22Rv1 (cell line): ENCODE measurements at regions not wholly inside any gene's neighbourhood (a gene's known extent, or its start where the extent isn't known, plus 50 kb on each side); places are given as distances from the start of the nearest gene placed in this dataset.

Experiments
- H3K27ac ChIP-seq: fragments of 450-650 bp; 2 replicates; pipeline ENCODE4 v1.5.1; 2017
- ZFX ChIP-seq: fragments of 450-650 bp; IDR thresholded peaks from 2 replicates; pipeline ENCODE4 v1.6.1; 2017; ENCODE audit warnings: antibody characterized with exemption, borderline replicate concordance
- TF ChIP-seq, protein P1 (sequence below): fragments of 450-650 bp; IDR thresholded peaks from 2 replicates; pipeline ENCODE4 v1.5.1; 2017; ENCODE audit warnings: mild to moderate bottlenecking

DNA sequence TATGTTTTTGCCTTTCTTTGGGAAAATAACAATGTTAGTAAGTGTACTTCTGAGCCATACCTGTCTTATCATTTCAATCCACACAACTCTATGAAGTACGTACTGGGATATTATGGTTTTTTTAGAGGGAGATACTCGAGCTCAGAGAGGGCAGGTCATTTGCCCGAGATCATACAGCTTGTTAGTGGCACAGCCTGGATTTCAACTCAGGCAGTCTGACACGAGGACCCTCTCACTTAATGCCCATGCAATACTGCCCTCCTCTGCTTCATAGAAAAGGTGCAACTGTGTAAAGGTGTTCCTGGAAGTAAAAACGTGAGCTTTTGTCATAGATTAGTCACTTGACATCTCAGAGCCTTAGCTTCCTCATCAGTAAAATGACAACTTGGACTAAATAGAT, 128.0 kb downstream of the NDUFA12 start:
- TF ChIP-seq, protein P1, sequence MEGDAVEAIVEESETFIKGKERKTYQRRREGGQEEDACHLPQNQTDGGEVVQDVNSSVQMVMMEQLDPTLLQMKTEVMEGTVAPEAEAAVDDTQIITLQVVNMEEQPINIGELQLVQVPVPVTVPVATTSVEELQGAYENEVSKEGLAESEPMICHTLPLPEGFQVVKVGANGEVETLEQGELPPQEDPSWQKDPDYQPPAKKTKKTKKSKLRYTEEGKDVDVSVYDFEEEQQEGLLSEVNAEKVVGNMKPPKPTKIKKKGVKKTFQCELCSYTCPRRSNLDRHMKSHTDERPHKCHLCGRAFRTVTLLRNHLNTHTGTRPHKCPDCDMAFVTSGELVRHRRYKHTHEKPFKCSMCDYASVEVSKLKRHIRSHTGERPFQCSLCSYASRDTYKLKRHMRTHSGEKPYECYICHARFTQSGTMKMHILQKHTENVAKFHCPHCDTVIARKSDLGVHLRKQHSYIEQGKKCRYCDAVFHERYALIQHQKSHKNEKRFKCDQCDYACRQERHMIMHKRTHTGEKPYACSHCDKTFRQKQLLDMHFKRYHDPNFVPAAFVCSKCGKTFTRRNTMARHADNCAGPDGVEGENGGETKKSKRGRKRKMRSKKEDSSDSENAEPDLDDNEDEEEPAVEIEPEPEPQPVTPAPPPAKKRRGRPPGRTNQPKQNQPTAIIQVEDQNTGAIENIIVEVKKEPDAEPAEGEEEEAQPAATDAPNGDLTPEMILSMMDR: peak; percentile 78
- no peak for TF ChIP-seq ZFX

DNA sequence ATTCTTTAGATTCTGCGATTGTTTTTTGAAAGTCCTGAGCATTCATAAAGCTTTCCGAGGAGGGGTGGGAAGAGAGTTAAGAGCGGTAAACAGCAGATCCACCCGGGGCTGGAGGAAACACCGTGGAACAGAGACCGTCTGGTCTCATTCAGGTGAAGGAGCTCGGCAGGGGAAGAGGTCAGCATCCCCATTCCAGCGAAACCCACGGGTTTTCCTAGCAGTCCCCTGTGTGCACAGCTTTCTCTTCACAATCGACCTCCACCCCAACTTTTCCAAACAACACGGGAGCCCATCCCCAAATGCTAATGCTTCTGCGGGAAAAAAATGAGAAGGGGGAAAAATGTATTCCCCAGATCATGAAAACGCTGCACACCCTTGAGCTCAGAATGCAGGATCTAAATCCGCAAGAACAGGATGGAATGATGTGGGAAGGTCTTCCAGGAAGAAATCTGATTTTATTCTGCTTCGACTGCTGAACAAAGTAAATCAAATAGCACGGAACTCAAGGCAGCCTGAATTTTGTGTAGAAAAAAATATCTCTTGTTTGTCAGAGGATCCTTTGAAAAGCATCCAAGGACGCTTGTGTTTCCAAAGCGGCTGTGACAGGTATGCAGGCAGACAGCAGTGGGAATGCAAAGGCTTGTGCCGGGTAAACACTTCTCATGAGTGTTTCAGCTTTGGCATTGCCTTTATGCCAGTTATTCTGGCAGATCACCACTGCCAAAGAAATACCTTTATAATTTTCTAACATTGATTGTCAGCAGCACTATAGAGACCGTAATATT, 128.8 kb downstream of the NDUFA12 start:
- no peak for TF ChIP-seq ZFX
- TF ChIP-seq, protein P1: no peak
- H3K27ac ChIP-seq: no peak overlapping the region

More for the DNA sequence above, 128.0 kb downstream of the NDUFA12 start:
- no peak overlapping the region for H3K27ac ChIP-seq

DNA sequence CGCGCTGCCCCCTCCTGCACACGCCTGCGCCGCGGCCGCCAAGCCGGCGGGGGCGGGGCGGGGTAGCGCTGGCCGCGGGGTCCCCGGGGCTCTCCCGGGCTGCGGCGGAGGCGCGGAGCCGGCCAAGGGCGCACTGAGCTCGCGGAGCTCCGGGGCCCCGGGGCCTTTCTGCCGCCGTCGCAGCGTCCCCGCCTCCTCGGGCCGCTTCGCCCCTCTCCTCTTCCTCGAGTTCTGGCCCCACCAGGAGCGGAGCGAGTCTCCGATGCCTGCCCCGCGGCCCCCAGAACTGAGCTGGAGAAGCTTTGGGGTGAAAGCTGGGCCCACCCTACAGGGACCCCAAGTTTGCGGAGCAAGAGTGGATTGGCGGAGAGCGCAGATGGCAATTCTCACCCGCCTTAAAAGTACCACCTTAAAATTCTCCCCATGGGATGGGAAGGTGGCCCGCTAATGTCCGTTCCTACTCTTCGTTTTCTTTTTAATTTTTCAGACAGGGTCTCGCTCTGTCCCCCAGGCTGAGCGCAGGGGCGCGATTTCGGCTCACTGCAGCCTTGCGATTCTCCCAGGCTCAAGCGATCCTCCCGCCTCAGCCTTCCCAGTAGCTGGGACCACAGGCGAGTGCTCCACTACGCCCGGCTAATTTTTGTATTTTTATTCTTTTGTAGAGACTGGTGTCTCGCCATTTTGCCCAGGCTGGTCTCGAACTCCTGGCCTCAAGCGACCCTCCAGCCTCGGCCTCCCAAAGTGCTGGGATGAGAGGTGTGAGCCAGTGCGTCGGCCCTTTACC, 129.6 kb downstream of the NDUFA12 start:
- H3K27ac ChIP-seq: no peak overlapping the region

DNA sequence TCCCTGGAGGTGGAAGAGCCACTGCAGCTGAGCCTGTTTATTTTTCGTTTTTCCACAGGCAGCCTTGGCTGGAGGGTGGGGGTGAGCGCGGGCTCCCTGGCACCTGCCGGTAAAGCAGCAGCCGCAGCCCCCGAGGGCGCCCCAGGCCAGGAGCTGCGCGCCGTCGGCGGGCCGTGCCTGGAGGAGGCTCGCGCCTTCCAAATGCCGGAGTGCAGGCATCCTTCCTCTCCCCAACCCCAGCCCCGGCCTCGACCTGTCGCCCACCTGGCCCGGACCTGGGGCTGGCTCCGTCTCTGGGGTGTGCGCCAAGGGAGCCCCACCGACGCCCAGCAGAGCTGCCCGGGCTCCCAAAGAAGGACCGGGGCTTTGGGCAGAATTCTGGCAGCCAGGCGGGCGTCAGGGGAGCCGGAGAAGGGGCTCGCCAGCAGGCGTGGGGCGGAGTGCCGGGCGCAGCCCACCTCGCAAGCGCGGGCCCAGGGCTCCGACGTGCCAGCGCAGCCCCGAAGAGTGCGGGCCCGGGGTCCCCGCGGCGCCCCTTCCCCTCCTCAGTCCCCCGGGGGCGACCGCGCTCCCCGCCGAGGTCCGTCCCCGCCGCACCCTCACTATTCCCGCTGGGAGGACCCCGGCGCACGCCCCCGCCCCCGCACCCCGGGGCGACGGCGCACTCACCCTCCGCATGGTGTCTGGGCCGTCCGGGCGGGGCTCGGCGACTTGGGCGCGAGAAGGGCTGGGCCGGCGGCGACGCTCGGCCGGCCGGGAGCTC, 130.3 kb downstream of the NDUFA12 start:
- TF ChIP-seq, protein P1: no peak
- TF ChIP-seq ZFX: no peak
- no peak overlapping the region for H3K27ac ChIP-seq

More for the DNA sequence above, 129.6 kb downstream of the NDUFA12 start:
- no peak for TF ChIP-seq ZFX
- TF ChIP-seq, protein P1: peak; percentile 46

GRCh38 chr12:94872671-94872970, 130.9 kb downstream of the NDUFA12 start:
- no peak overlapping the region for H3K27ac ChIP-seq
- TF ChIP-seq ZFX: no peak
- TF ChIP-seq, protein P1: no peak

GRCh38 chr12:94872007-94872653, 131.4 kb downstream of the NDUFA12 start:
- H3K27ac ChIP-seq: no peak overlapping the region
- TF ChIP-seq, protein P1: no peak
- TF ChIP-seq ZFX: no peak
